Colonic mucosa (tissue), 4 donors: ENCODE measurements at regions not wholly inside any gene's neighbourhood (a gene's known extent, or its start where the extent isn't known, plus 50 kb on each side); places are given as distances from the start of the nearest gene placed in this dataset.

ENCODE experiments used
- DNase-seq: peaks from one replicate; pipeline ENCODE4 v3.0.0-alpha.2; 2020
- H3K27ac ChIP-seq: fragments of 200-600 bp; one replicate; pipeline ENCODE4 v1.8.0; 2021
- H3K27me3 ChIP-seq: fragments of 200-600 bp; one replicate; pipeline ENCODE4 v1.8.0; 2021
- H3K36me3 ChIP-seq: fragments of 200-600 bp; one replicate; pipeline ENCODE4 v1.8.0; 2021
- H3K4me1 ChIP-seq: fragments of 200-600 bp; one replicate; pipeline ENCODE4 v1.8.0; 2021; ENCODE audit warnings: mild to moderate bottlenecking
- H3K4me3 ChIP-seq: fragments of 200-600 bp; one replicate; pipeline ENCODE4 v1.8.0; 2021
- H3K9ac ChIP-seq, 2 donors: one replicate each; pipeline ENCODE4 v1.7.0; 2013; ENCODE audit warnings: control low read depth in 2 of 2, low read depth in 2 of 2, low read length in 2 of 2
- H3K9me3 ChIP-seq: fragments of 200-600 bp; one replicate; pipeline ENCODE4 v1.8.0; 2021
- CTCF ChIP-seq: fragments of 200-600 bp; IDR thresholded peaks from one replicate; pipeline ENCODE4 v1.8.0; 2022; ENCODE audit warnings: antibody characterized with exemption, mild to moderate bottlenecking
- intact Hi-C: fragments of 100-400 bp; cut with DNase I; formaldehyde crosslinking; loops from one replicate; pipeline ENCODE4 v1.14.1; 2022
- donor health status: healthy.
- donor health status: DM: no; HTN: no; CAD: no.
- donor health status: DM: no; HTN: no; CAD: no.

GRCh38 chr5:90287036-90287435, 122.5 kb downstream of the CETN3 start:
- H3K36me3 ChIP-seq: no peaks in the 10 kb centered on the region
- H3K4me1 ChIP-seq: no peaks in the 10 kb centered on the region
- no peak overlapping the region for H3K27ac ChIP-seq
- H3K27me3 ChIP-seq: no peaks in the 10 kb centered on the region
- no peak for TF ChIP-seq CTCF
- intact Hi-C loops: no loop called here
- H3K4me3 ChIP-seq: no peak overlapping the region
- H3K9ac ChIP-seq: no peak overlapping the region
- H3K9me3 ChIP-seq: no peaks in the 10 kb centered on the region
- no peak for DNase-seq

GRCh38 chr5:90285581-90285980, 124.0 kb downstream of the CETN3 start:
- H3K36me3 ChIP-seq: no peaks in the 10 kb centered on the region
- H3K27ac ChIP-seq: no peak overlapping the region
- no peak overlapping the region for H3K9ac ChIP-seq
- no peak for DNase-seq
- TF ChIP-seq CTCF: no peak
- no peaks in the 10 kb centered on the region for H3K9me3 ChIP-seq
- intact Hi-C loops: no loop called here
- H3K4me1 ChIP-seq: no peaks in the 10 kb centered on the region
- no peak overlapping the region for H3K4me3 ChIP-seq
- no peaks in the 10 kb centered on the region for H3K27me3 ChIP-seq

DNA sequence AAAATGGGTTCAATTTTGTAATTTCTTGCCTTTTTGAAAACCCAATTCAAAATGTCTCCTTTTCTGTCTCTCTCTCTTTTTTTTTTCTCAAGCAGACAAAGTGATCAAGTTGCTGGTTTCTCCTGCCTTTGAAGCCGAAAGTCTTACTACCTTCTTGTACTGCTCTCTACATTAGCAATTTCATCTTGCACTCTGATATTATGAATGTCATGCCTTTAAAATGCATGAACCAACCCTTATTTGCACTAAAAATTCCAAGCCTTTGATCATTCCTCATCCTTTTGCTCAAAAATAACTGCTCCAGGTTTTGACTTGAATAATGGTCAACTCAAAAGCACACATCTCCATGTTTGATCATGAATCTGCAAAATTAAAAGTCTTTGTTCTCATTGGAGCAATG, 125.2 kb downstream of the CETN3 start:
- Histone ChIP-seq H3K27ac (no peak overlapping the region), H3K9me3 (no peaks in the 10 kb centered on the region), H3K27me3 (no peaks in the 10 kb centered on the region), H3K9ac (no peak overlapping the region), H3K4me3 (no peak overlapping the region), H3K4me1 (no peaks in the 10 kb centered on the region), H3K36me3 (no peaks in the 10 kb centered on the region)
- TF ChIP-seq CTCF: no peak
- intact Hi-C loops: no loop called here
- no peak for DNase-seq

DNA sequence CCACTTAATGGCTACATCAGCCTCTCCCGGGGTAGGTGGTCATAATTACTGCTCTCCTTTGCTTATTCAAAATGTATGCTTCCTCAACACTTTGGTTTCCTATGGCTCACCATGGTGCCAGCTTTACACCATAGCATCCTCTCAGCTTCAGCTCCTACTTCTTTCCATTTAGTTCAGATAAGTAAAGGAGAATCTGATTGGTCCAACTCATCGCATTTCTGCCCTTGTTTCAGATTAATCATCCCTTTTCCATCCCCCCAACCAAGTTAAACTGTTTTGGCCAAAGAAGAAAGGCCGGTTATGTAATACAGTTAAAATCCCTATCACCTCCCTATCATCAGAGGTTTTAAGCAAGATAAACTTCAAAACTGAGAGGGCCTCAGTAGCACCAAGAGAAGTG, 130.5 kb downstream of the CETN3 start:
- intact Hi-C loops: loop anchor here (10.0 kb wide), 1 partner anchor 106 kb away; no protein-coding TSS in a partner anchor
- no peaks in the 10 kb centered on the region for H3K9me3 ChIP-seq

DNA sequence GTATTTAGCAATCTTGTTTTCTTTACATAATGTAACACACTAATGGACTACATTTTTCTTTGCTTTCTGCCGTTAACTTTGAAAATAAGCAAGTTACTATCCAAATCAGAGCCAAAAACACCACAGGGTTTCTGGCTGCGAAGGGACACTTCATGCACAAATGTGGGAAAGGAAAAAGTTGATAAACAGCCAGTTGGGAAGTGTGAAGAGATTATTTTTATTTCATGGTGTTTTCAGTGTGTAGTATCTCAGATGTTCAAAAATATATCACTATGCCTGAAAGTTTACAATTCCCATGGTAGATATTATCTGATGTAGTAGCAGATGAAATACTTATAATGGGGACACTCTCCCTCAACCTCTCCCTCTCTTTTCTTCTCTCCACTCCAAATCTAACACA, 135.3 kb downstream of the CETN3 start:
- no peak for TF ChIP-seq CTCF
- H3K4me1 ChIP-seq: no peaks in the 10 kb centered on the region
- no peak overlapping the region for H3K4me3 ChIP-seq
- H3K27ac ChIP-seq: no peak overlapping the region
- H3K36me3 ChIP-seq: no peaks in the 10 kb centered on the region
- H3K27me3 ChIP-seq: no peaks in the 10 kb centered on the region
- no peaks in the 10 kb centered on the region for H3K9me3 ChIP-seq
- intact Hi-C loops: loop anchor here (10.0 kb wide), 1 partner anchor 111 kb away; no protein-coding TSS in a partner anchor
- no peak for DNase-seq
- H3K9ac ChIP-seq: no peak overlapping the region

More for the DNA sequence above, 130.5 kb downstream of the CETN3 start:
- Histone ChIP-seq H3K27ac (no peak overlapping the region), H3K4me3 (no peak overlapping the region), H3K36me3 (no peaks in the 10 kb centered on the region), H3K9ac (no peak overlapping the region), H3K27me3 (no peaks in the 10 kb centered on the region), H3K4me1 (no peaks in the 10 kb centered on the region)
- no peak for TF ChIP-seq CTCF
- DNase-seq: no peak

- no peak for TF ChIP-seq CTCF
- Histone ChIP-seq H3K27me3 (no peaks in the 10 kb centered on the region), H3K4me1 (no peaks in the 10 kb centered on the region), H3K36me3 (no peaks in the 10 kb centered on the region), H3K27ac (no peak overlapping the region), H3K9ac (no peak overlapping the region), H3K9me3 (no peaks in the 10 kb centered on the region), H3K4me3 (no peak overlapping the region)
- no peak for DNase-seq
- intact Hi-C loops: loop anchor here (5.0 kb wide), 1 partner anchor 1540 kb away; no protein-coding TSS in a partner anchor
These were observed 141.9 kb downstream of the CETN3 start for GRCh38 chr5:90267646-90268045.
